DMS53 treated with DMSO at 0.1 percent for 48 hours (cell line): ENCODE measurements at regions not wholly inside any gene's neighbourhood (a gene's known extent, or its start where the extent isn't known, plus 50 kb on each side); places are given as distances from the start of the nearest gene placed in this dataset.

ENCODE experiments used
- DNase-seq: peaks from one replicate; lab custom pipeline; 2025; ENCODE audit not compliant: unreplicated experiment; lab: John Stamatoyannopoulos, UW

DNA sequence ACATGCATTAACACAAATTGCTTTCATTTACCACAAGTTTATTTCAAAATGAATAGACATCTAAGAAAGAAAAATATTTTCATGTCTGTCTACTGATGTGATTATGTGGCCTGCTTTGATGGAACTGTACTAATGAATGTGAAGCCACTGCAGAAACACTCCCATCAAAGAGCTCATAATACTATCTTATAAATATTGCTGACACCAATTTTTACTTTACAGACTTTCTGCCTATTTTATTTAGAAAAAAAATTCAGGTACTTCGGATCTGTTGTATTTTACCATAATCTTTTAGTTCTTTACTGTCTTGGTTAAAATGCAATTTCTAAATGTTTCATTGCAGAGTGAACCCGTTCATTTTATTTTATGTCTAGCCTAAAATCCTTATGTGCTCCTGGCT lies 281.9 kb downstream of the ICE1 start:
- DNase-seq = no peak

DNA sequence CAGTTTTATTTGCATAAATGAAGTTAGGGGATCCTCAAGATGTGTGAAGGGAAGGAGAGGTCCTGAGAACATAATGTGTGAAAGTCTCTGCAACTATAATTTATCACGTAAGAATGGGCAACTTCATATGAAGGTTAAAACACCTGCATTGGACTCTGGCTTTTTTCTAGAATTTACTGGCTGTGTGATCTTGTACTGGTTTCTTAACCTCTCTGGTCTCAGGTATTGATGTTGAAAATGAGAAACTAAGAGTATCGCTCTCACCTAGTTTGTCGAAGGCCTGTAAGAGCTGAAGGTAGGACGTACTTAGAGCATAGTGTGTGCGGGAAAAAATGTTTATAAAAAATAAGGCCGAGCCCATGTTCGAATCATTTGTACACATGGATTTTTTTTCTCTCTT lies 280.5 kb downstream of the ICE1 start:
- no peak for DNase-seq

DNA sequence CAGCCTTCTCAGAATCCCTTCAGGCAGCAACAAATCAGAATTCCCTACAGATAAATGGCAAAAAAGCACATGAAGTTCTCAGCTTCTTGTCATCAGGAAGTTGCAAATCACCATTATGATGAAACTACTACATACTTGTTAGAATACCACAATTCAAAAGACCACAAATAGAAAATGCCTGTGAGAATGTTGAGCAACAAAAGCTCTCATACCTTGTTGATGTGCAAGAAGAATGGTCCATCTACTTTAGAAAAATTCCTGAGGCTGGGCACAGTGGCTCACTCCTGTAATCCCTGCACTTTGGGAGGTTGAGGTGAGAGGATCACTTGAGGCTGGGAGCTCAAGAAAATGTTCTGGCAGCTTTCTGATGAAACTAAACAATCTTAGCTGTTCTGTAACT lies 278.1 kb downstream of the ICE1 start:
- no peak for DNase-seq

DNA sequence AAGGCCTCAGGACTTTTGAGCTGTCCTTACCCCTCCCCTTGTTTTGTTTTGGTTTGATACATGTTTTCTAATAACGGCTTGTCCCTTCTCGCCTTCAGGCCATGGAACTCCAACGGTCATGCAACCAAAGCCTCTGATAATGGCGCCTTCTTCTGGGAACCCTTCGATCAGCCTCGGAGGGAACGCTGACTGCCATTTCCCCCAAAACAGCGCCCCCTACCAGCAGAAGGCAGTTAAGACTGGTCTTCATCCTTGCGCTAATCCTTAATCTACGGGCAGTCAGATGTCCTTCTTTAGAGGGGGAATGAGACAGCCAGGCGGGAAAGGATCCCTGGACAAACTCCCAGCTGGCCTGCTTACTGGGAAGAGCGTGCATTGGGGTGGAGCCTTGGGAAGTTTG lies 276.6 kb downstream of the ICE1 start:
- DNase-seq = no peak

DNA sequence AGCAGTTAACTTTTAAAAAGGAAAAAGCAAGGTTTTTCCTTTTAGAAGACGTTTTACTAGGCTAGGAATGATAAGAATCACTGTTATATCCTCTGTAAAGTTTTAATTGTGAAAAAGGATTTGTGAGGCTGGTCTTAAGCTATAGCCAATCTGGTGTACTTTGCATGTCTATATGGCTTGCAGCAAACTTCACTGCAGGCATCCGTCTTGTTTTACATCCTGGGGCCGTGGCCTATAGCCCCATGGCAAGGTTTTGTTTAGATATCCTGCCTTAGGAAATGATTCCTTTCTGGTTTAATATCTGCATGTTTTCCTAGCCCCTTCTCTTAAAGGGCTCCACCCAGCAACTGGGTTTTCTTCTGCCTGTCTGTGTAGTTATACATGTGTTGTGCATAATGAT lies 272.8 kb downstream of the ICE1 start:
- DNase-seq = no peak

DNA sequence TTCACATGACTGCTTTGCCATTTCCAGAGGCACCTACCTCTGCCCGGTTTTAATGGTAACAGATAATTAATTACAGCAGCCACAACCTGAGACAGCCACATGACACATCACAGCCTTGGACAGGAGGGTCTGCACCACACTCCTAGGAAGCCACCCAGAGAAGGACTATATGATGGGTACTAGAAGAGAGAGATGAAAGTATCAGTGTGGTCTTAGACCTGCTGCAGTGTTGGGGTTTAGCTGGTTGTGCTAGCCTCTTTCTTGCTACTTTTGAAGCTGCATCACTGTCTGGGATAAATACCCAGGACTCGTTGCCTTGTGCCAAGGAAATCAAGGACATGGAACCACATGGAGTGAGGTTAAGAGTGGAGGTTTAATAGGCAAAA lies 266.4 kb downstream of the ICE1 start:
- DNase-seq = no peak

DNA sequence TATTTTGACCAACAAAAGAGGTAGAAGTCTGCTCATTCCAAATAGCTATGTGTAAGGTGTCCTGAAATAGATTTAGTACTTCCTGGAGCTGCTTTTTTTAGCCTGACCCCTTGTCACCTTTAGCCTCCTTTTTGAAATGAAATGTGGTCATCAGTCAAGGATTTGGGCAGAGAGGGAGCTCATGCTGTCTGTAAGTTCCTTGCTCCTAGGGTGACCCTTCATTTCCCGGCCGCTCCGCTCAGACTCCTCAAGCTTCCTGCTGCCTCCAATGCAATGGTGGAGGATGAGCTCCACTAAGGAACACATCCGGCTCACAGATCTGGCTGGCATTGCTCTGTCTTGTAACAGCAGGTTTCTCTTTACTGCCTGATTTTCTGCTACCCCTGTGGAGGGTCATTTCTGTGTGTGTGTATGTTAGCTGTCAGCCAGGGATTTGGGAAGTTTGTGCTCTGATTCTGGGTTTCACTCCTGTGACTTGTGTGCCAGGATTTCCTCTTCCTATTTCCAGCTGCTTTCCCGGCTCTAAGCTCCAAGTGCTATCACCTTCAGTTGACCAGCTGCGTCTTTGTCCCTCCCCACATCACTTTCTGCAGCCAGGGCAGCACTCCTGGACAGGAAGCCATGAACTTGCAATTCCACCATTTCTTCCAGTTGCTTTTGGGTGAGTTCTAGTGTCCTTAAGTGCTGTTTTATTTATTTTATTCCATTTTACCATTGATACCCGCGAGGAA lies 265.9 kb downstream of the ICE1 start:
- DNase-seq = no peak

DNA sequence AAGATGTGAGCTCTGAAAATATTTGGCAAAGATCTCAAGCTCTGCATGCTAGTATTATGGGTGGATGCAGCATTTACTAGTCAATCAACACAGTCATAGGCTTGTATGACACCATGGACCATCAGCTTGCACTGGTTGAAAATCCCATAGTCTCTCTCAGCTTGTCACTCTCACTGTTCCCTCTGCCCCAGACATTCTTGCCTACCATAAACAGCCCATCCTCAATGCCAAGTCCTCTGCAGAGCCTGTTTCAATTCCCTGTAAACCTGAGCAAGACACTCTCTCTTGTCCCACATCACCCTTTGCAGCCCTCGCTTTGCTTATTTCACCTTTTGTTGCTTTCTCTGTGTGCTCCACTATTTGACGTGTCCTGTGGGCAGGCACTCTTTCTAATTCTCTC lies 264.6 kb downstream of the ICE1 start:
- DNase-seq = no peak

DNA sequence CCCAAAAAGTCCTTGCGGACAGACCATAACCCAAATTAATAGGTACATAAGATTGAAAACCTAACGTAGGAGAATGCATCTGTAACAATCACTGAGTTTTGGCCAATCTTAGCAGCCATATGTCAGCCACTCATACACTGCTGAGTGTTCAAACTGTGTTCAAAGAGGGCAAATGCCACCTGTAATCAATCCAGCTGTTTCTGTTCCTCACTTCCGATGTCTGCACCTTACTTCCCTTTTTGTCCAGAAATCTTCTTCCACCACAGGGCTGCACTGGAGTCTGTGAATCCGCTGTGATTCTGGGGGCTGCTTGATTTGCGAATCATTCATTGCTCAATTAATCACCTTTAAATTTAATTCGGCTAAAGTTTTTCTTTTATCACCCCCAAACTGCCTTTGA lies 263.9 kb downstream of the ICE1 start:
- no peak for DNase-seq

DNA sequence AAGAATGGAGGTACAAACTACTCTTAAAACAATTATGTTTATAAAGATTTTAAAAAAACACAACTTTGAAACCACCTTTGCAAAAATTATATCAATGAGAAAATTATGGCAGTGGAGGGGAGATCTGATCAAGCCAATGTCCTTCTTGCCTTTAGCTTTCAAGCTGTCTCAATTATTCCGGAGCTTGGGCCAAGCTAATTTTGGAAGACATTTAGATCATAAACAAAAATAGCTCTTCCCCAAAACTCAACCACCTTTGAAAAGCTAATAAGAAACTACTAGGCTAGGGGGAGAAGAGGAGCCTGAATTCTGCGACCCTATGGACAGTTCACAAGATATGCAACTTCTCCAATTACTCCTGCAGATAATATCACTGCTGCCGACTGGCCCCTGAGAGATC lies 263.3 kb downstream of the ICE1 start:
- no peak for DNase-seq

DNA sequence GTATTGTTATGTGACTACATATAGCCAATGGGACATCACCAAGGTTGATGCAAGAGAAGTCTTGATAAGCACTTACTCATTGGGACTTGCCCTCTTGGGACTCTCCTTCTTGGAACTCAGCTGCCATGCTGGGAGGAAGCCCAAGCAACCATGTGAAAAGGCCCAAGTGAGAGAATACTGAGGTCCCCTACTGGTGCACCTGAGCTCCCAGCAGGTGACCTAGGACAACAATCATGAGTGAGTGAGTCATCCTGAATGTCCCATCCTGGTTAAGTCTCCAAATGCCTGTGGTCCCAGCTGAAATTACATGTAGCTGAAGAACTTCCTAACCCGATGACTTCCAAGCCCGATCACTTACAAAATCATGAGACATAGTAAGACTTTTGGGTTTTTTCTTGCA lies 260.7 kb downstream of the ICE1 start:
- no peak for DNase-seq

DNA sequence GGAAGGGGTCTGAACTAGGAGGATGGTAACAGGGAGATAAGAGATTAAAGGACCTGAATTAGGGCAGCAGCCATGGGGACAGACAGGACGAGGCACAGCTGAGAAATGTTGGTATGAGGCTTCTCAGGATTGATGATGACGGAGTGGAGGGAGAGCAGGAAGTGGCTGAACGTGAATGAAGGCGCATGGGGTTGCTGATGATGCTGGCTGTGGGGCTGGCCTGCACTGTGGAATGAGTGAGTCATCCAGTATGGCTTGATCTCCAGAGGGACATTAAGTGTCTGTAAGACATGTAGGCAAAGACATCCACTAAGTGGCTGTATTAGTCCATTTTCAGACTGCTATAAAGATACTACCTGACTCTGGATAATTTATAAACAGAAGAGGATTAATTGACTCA lies 256.4 kb downstream of the ICE1 start:
- no peak for DNase-seq

DNA sequence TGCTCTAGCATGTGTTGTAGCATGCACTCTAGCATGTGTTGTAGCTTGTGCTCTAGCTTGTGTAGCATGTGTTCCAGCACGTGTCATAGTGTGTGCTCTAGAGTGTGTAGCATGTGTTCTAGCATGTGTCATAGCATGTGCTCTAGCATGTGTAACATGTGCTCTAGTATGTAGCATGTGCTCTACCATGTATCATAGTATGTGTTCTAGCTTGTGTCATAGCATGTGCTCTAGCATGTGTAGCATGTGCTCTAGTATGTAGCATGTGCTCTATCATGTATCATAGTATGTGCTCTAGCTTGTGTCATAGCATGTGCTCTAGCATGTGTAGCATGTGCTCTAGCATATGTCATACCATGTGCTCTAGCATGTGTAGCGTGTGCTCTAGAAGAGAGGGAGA lies 255.3 kb downstream of the ICE1 start:
- DNase-seq = no peak

DNA sequence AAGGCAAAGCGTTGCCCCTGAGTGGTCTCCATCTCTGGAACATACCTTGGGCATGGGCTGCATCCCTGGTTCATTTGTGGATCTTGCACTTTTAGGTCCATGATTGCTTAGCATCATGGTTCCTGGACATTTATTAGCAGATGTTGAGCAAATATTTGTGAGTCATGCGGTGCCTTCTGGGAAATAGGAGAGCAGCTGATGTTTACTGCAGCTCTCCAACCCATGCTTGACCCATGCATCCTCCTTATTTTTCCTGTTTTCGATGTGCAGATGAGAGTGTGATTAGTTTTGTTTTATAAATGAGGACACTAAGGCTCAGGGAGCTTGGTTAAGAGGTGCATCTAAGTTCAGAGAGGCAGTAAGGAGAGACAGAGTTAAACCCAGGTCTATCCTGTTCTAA lies 253.7 kb downstream of the ICE1 start:
- no peak for DNase-seq

DNA sequence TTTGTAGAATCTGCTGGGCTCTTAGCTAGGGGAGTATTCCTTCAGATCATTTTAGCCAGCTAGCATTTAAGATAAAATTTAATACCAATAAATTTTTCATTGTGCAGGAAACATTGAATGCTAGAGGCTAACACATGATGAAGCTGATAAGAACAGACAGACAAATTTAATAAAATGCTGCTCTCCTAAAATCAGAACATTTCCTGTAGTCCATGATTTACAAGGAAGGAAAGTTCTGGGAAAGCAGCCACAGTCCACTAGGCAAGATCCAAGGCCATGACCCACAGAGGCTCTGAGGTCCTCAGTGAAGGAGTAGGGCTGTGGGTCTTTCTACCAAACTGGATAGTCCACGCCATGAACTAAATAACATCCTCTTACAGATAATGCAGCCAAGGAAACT lies 253.0 kb downstream of the ICE1 start:
- DNase-seq = no peak

DNA sequence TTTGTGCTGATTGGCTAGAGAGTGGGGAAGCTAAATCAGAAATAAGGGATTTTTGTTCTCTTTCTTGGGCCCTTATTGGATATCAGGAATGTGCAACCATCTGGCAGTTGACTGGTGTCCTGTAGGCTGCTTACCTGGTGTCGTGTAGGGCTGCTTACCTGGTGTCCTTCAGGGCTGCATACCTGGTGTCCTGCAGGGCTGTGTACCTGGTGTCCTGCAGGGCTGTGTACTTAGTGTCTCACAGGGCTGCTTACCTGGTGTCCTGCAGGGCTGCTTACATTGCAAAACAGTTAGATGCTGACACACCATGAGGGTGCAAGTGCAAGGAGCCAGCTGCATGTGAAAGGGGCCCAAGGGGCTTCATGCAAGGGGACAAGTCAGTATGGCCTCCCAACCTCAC lies 249.3 kb downstream of the ICE1 start:
- DNase-seq = no peak

DNA sequence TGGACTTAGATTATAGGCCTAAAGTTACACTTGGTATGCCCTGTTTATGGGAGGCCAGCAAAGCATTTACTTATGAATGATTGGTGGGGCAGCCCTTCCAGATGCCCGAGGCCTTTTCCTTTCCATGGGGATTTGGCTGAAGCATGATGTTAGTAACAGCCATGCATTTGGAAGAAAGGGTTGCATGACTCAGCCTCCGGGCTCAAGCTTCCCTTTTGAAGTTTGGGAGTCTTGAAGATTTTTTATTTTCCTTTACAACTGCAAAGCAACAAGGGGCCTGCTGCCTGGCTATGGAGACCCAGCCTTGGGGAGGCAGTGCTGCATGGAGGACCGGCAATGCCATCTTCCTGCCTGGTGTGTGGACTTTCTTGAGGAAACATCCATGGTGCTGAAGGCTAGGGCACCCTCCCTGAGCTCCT lies 244.7 kb downstream of the ICE1 start:
- DNase-seq = no peak

DNA sequence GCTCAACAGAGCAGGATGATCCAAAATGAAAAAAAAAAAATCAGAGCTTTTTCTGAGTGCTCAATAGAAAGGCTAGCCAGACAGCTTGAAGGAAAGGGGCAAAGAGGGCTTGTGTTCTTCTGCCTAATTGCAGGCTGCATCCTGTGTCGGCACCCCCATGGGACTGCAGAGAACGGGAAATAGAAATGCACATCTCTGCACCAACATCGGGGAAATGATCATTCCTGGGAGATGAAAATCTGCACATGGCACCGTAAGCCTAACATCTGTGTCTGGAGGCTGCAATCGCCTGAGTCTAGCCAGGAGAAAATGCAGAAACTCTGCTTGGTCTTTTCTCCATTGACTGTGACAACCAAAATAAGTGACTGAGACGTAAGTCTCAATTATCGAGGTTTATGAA lies 243.9 kb downstream of the ICE1 start:
- no peak for DNase-seq

DNA sequence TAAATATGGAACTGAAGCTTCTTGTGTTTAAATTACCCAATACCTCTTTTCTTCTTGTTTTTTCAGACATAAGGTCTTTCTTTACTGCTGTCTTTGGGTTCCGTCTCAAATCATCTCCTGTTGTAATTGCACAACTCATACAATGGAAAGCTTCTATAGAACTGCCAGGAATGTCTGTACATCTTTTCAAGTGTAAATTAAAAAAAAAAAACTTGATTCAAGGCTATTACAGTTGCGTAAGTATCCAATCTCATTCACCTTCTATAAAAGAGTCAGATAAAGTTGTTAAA lies 243.5 kb downstream of the ICE1 start:
- DNase-seq = no peak

DNA sequence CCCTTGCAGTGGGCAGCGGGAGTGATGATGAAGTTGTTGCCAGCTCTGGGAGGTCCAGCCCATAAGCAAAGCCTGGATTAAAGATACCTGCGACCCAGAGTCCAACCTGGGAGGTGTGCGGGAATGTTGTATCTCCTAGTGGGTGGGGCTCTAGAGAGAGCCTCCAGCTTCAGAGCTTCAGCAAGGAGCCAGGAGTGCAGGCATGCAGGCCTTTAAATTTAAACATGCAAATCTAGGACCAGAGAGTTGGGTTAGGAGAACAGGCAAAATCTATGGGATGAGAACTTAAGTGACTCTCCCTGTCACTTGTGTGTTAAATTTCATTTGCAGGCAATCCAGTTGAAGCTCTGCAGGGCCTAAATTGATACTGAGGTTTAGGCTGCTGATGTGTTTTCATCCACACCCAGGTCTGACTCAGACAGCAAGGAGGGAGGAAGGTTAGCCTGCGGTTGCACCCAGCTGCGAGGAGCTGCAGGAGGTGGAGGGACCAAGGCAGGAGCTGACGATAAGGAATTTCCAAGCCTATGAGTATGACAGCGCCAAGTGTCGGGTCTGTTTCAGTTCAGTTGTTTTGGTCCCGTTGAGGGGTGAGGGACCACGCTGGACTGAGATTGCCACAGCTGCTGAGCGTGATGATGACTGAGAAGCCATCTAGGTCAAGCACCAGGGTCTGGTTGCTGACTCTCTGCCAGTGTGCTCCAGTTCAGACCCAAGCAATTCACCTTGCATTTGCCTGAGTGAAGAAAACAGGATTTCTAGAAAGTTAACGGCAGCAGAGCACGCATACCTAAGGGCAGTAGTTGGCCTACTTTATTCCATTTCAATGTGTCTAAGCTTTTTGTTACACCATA lies 243.0 kb downstream of the ICE1 start:
- no peak for DNase-seq

DNA sequence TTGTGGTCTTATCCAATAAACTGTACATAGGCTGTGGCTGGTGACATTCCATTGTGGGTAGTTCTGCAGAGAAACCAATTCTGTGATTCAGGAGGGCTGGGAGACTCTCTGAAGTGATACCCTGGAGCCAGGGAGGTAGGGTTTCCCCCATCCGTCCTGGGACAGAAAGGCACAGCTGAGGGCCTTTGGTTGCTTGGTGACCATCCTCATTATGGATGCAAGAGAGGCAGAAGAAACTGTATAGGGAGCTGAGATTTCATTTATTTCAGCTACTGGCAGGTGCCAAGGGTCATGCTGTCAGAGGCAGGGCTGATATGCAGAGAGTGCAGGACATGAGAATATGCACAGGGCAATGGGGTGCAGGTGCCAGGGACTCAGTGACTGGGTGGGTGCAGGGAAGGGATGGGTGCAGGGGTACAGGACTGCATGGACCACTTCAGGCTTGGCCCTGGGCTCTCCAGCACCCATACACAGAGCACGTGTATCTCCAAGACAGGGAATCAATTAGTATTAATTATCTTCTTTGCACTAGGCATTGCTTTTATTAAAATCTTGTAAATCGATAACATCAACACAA lies 236.5 kb downstream of the ICE1 start:
- no peak for DNase-seq

DNA sequence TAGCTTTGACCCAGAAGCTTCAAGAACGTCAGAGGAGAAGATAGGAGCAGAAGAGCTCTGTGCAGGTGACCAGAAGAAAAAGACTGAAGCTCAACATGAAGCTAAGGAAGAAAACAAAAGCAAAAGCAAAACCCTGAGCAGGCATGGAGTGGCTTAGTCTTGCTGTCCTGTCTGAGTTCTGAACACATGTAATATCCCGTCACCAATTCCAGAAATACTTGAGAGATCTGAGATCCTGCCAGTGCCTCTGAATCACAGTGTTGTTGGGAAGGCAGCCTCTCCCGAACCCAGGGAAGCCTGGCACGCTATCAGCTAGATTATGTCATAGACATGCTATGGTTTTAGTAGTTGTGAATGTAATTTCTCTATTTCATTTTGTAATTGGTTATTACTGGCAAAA lies 235.7 kb downstream of the ICE1 start:
- DNase-seq = no peak

DNA sequence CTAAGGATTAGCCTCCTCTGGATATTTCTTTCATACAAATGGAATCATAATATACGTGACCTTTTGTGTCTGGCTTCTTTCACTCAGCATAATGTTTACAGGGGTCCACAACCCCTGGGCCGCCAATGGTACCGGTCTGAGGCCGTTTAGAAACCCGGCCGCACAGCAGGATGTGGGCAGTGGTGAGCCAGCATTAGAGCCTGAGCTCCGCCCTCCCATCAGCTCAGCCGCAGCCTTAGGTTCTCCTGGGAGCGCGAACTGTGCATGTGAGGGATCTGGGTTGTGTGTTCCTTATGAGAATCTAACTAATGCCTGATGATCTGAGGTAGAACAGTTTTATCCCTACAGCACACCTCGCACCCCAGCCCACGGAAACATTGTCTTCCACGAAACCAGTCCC lies 229.7 kb downstream of the ICE1 start:
- no peak for DNase-seq
